ENCODE measurements at regions not wholly inside any gene's neighbourhood (a gene's known extent, or its start where the extent isn't known, plus 50 kb on each side); places are given as distances from the start of the nearest gene placed in this dataset.

DNA sequence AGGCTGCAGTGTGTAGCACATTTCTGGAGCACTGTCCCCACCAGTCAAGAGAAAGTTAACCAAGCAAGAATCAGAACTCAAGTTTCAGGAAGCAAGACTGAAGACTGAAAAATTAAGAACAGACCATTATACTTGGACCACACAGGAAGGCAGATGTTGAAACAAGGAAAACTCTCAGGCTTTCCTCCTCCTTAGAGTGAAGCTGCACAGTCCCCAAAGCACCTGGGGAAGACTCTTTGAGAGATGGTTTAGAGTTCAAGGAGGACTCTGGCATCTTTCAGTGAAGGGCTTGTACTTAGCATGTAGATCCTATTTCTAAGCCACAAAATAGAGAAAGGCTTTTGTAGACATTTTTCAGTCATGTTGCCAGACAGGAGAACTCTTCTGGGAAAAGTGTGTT lies 113.7 kb upstream of the KCTD3 start:
- no peak for DNase-seq
- H3K4me1 ChIP-seq (ENCODE audit: low read depth), result no peaks in the 10 kb centered on the region
- ATAC-seq, result no peak
- H3K36me3 ChIP-seq (ENCODE audit: low read depth), result no peaks in the 10 kb centered on the region
- no peaks in the 10 kb centered on the region for H3K9me3 ChIP-seq
- intact Hi-C loops (cut with DNase I, micrococcal nuclease), result no loop called here
- TF ChIP-seq, protein P1, sequence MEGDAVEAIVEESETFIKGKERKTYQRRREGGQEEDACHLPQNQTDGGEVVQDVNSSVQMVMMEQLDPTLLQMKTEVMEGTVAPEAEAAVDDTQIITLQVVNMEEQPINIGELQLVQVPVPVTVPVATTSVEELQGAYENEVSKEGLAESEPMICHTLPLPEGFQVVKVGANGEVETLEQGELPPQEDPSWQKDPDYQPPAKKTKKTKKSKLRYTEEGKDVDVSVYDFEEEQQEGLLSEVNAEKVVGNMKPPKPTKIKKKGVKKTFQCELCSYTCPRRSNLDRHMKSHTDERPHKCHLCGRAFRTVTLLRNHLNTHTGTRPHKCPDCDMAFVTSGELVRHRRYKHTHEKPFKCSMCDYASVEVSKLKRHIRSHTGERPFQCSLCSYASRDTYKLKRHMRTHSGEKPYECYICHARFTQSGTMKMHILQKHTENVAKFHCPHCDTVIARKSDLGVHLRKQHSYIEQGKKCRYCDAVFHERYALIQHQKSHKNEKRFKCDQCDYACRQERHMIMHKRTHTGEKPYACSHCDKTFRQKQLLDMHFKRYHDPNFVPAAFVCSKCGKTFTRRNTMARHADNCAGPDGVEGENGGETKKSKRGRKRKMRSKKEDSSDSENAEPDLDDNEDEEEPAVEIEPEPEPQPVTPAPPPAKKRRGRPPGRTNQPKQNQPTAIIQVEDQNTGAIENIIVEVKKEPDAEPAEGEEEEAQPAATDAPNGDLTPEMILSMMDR (IDR thresholded peaks at IDR 0.05), result no peak
- H3K4me3 ChIP-seq, result no peak overlapping the region

DNA sequence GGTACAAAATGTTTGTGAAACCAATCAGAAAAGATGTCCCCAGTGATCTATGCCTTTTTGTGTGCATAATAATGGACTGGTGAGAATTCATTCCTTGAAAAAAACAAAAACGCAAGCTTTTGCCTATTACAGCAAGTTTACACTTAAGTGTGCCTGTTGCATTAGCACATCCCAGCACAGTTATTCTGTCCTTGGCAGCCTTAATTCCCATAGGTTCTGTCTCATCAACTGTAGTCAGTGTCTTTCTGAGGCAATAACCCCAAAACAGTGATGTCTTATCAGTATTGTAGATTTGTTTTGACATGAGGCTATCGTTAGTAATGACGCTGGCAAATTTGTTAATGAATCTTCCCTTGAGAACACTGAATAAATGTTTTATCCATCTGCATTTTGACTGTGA lies 109.9 kb upstream of the KCTD3 start:
- intact Hi-C loops (cut with DNase I, micrococcal nuclease), result no loop called here
- Histone ChIP-seq H3K4me1 (ENCODE audit: low read depth) (no peaks in the 10 kb centered on the region), H3K36me3 (ENCODE audit: low read depth) (no peaks in the 10 kb centered on the region), H3K4me3 (no peak overlapping the region), H3K9me3 (no peaks in the 10 kb centered on the region)
- DNase-seq (no peak), ATAC-seq (no peak)
- TF ChIP-seq, protein P1 (IDR thresholded peaks at IDR 0.05), result no peak

DNA sequence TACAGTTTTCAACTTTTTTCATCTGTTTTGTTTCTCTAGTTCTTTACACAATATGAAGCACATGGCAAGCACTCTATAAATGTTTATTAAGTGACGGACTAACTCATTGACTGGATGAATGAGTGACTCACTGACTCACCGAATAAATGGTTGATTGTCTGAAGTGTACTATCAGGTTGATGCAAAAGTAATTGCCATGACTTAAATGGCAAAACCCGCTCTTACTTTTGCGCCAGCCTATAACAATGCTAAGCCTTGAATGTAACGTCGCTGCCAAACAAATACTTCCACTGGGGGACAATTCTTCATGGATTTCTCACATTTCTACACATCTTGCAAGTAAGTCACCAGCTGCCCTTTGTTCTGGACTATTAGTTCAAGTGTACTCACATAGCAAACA lies 109.0 kb upstream of the KCTD3 start:
- H3K4me1 ChIP-seq (ENCODE audit: low read depth), result no peaks in the 10 kb centered on the region
- TF ChIP-seq, protein P1 (IDR thresholded peaks at IDR 0.05), result no peak
- H3K9me3 ChIP-seq, result no peaks in the 10 kb centered on the region
- no peak for ATAC-seq
- no peak overlapping the region for H3K4me3 ChIP-seq
- H3K36me3 ChIP-seq (ENCODE audit: low read depth), result no peaks in the 10 kb centered on the region
- DNase-seq, result no peak
- intact Hi-C loops (cut with DNase I, micrococcal nuclease), result no loop called here

DNA sequence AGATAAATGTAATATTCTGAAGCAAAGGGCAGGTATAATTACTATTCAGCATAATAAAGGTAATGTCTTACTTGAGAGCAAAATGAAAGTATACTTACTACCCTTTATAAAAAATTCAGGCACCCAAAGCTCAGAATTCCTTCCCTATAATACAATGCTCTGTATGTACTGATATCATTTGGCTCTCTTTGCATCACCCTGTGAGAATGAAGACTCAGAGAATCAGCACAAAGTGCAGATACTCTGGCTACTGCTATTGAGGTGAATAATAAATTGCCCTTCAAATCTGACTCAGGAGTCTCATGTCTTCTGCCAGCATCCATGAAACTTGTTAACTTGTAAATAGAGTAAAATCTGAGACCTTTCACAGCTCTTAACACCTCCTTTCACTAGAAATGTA lies 108.5 kb upstream of the KCTD3 start:
- Histone ChIP-seq H3K4me3 (no peak overlapping the region), H3K9me3 (no peaks in the 10 kb centered on the region), H3K36me3 (ENCODE audit: low read depth) (no peaks in the 10 kb centered on the region), H3K4me1 (ENCODE audit: low read depth) (no peaks in the 10 kb centered on the region)
- TF ChIP-seq, protein P1 (IDR thresholded peaks at IDR 0.05), result no peak
- DNase-seq (no peak), ATAC-seq (no peak)
- intact Hi-C loops (cut with DNase I, micrococcal nuclease), result no loop called here

DNA sequence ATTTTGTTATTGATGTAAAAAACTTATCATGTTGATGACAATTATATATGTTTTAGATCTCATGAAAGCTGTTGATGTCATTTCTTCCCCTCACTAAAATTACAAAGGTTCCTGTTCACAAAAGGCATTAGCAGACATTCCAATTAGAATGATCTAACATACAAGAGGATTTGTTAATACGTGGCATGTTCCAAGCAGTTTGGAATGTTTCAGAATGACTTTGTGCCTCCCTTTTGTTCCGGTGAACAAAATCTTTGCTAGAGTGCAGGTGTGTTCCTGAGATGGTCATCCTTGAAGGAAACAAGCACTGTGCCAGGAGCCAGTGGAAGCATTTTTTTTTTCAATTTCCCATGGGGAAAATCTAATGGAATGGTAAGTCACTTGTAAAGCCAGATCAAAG lies 108.0 kb upstream of the KCTD3 start:
- Histone ChIP-seq H3K4me1 (ENCODE audit: low read depth) (no peaks in the 10 kb centered on the region), H3K9me3 (no peaks in the 10 kb centered on the region), H3K4me3 (no peak overlapping the region), H3K36me3 (ENCODE audit: low read depth) (no peaks in the 10 kb centered on the region)
- no peak for DNase-seq
- TF ChIP-seq, protein P1 (IDR thresholded peaks at IDR 0.05), result no peak
- intact Hi-C loops (cut with DNase I, micrococcal nuclease), result no loop called here
- no peak for ATAC-seq

DNA sequence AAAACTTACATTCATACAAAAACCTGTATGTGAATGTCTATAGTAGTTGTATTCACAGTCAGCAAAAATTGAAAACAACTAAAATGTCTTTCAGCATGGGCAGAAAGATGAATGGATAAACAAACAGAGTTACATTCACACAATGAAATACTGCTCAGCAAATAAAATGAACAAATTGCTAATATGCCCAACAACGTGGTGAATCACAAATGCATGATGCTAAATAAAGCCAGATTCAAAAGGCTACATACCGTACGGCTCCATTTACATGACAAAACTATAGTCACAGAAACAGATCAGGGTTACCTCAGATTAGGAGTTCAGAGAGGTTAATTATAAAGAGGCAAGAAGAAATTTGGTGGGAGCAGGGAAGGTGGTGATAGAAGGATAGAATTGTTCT lies 100.7 kb upstream of the KCTD3 start:
- ATAC-seq, result no peak
- Histone ChIP-seq H3K9me3 (no peaks in the 10 kb centered on the region), H3K4me3 (no peak overlapping the region), H3K4me1 (ENCODE audit: low read depth) (no peaks in the 10 kb centered on the region), H3K36me3 (ENCODE audit: low read depth) (no peaks in the 10 kb centered on the region)
- TF ChIP-seq, protein P1 (IDR thresholded peaks at IDR 0.05), result no peak
- intact Hi-C loops (cut with DNase I, micrococcal nuclease), result no loop called here
- no peak for DNase-seq

Data from mucosa of descending colon (tissue), 3 donors.